HG03064 (cell line): ENCODE measurements at regions not wholly inside any gene's neighbourhood (a gene's known extent, or its start where the extent isn't known, plus 50 kb on each side); places are given as distances from the start of the nearest gene placed in this dataset.
"Not testable (repeated sequence)": the region's sequence is repeated elsewhere in the genome, so short reads cannot be mapped to it uniquely, and the experiment has no call there.

ENCODE experiments used
- ATAC-seq: cut with Tn5 transposase; IDR thresholded peaks from one replicate; pipeline ENCODE4 v1.9.1; 2021; ENCODE audit warnings: low read depth; ENCODE audit not compliant: unreplicated experiment

GRCh38 chr14:106344791-106345479, 818.6 kb downstream of the TMEM121 start:
- ATAC-seq = not testable (repeated sequence)

- no peak for ATAC-seq
These were observed 819.7 kb downstream of the TMEM121 start for GRCh38 chr14:106346084-106346483.

GRCh38 chr14:106346534-106347290, 820.3 kb downstream of the TMEM121 start:
- no peak for ATAC-seq

- no peak for ATAC-seq
These were observed 821.0 kb downstream of the TMEM121 start for GRCh38 chr14:106347291-106347778.

GRCh38 chr14:106347890-106348755, 821.7 kb downstream of the TMEM121 start:
- no peak for ATAC-seq

- ATAC-seq = not testable (repeated sequence)
These were observed 822.6 kb downstream of the TMEM121 start for GRCh38 chr14:106348873-106349540.

GRCh38 chr14:106349678-106350457, 823.5 kb downstream of the TMEM121 start:
- ATAC-seq = not testable (repeated sequence)

GRCh38 chr14:106355007-106355791, 828.8 kb downstream of the TMEM121 start:
- ATAC-seq = not testable (repeated sequence)

- not testable (repeated sequence) for ATAC-seq
These were observed 829.7 kb downstream of the TMEM121 start for GRCh38 chr14:106355881-106356642.

- ATAC-seq = not testable (repeated sequence)
These were observed 830.2 kb downstream of the TMEM121 start for GRCh38 chr14:106356643-106356930.

- not testable (repeated sequence) for ATAC-seq
These were observed 832.9 kb downstream of the TMEM121 start for GRCh38 chr14:106359157-106359887.

GRCh38 chr14:106365371-106365770, 839.0 kb downstream of the TMEM121 start:
- ATAC-seq = not testable (repeated sequence)

- not testable (repeated sequence) for ATAC-seq
These were observed 839.5 kb downstream of the TMEM121 start for GRCh38 chr14:106365894-106366293.

- ATAC-seq = not testable (repeated sequence)
These were observed 840.6 kb downstream of the TMEM121 start for GRCh38 chr14:106366971-106367370.

GRCh38 chr14:106369456-106369855, 843.1 kb downstream of the TMEM121 start:
- not testable (repeated sequence) for ATAC-seq

GRCh38 chr14:106372870-106373652, 846.7 kb downstream of the TMEM121 start:
- ATAC-seq = no peak

GRCh38 chr14:106373653-106374110, 847.3 kb downstream of the TMEM121 start:
- not testable (repeated sequence) for ATAC-seq
